ENCODE measurements at regions not wholly inside any gene's neighbourhood (a gene's known extent, or its start where the extent isn't known, plus 50 kb on each side); places are given as distances from the start of the nearest gene placed in this dataset.

- no peak for DNase-seq
These were observed 90.8 kb downstream of the DACT2 start for GRCh38 chr6:168228676-168229367.

DNA sequence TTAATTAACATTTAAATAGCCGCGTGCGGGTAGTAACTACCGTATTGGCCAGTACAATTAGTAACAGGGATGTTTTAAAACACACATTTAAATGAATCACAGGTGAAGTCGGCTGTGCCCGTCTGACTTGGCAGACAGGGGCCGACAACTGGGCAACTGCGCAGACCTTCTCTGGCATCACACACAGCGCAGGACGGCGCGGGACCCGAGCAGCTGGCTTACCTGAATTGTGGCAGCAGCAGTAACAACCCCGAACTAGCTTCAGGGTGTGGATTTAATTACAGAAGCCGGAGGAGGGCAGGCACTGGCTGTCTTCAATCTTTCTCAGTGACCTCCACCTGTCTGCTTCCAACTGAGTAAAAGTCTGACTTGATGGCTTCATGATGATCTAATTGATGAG is 91.7 kb downstream of the DACT2 start:
- no peak for DNase-seq

DNA sequence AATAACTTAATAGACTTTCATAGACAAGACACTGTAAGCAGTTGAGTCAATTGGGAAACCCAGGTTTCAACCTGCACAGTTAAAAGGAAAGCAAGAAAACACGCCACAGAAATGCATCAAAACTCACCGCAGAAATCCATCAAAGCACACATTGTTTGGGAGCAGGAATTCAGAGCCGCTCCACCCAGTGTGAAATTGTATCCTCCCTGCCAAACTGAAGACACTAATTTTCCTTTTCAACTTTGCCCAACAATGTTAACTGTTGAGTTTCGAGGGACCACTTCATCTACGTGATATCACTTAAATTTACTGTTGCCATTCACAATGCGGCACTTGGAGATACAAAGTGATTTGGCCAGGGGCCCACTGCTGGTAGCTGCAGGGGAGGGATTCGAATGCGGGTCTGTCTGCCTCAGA is 92.7 kb downstream of the DACT2 start:
- no peak for DNase-seq

DNA sequence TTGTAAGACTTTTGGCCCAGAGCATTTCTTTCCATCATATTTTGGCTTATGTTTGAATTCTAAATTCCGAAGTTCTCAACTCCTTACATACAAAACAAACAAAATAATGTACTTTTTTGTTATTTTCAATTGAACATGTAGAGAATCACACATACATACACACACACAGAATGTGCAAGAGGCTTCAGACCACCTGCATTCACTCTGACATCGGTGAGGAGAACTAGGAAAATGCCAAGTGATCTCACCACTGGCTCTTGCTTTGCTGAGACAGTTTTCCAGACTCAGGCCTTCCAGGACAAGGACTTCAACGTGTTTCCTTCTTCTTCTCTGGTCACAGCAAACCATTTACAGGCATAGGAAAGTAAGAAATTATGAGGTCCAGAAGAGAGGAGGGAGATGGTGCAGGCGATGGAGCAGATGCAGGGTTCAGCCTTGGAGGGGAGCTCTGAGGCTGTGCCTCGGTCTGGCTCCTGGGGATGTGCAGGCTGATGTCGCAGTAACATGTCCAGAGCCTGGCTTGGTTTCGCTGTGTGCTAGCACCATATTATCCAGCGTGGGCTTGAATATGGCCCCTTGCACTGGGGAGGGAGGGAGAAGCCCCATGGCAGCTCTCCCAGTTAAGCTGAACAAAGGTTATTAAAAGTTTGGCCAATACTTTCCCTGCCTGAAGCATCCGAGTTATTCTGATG is 93.4 kb downstream of the DACT2 start:
- DNase-seq: no peak

- no peak for DNase-seq
These were observed 94.1 kb downstream of the DACT2 start for GRCh38 chr6:168225471-168225911.

GRCh38 chr6:168223755-168224154 is 95.8 kb downstream of the DACT2 start:
- DNase-seq: no peak

DNA sequence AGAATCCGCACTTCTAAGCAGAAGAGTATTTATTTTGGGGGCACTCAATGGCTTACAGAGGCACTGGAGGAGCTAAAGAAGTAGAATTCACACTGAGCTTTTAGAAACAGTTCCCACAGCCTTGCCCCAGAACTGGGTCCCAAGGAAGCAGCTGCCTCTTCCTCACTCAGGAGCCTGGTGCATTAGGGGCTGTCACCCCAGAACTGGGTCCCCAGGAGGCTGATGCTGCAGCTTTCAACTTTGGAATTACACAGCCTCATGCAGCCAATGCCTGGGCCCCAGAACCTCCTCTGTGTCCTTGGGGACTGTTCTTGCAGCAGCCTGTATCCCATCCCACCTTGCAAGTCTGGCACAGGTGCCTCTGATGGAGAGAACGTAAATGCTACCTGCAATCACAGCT is 96.4 kb downstream of the DACT2 start:
- DNase-seq: no peak

DNA sequence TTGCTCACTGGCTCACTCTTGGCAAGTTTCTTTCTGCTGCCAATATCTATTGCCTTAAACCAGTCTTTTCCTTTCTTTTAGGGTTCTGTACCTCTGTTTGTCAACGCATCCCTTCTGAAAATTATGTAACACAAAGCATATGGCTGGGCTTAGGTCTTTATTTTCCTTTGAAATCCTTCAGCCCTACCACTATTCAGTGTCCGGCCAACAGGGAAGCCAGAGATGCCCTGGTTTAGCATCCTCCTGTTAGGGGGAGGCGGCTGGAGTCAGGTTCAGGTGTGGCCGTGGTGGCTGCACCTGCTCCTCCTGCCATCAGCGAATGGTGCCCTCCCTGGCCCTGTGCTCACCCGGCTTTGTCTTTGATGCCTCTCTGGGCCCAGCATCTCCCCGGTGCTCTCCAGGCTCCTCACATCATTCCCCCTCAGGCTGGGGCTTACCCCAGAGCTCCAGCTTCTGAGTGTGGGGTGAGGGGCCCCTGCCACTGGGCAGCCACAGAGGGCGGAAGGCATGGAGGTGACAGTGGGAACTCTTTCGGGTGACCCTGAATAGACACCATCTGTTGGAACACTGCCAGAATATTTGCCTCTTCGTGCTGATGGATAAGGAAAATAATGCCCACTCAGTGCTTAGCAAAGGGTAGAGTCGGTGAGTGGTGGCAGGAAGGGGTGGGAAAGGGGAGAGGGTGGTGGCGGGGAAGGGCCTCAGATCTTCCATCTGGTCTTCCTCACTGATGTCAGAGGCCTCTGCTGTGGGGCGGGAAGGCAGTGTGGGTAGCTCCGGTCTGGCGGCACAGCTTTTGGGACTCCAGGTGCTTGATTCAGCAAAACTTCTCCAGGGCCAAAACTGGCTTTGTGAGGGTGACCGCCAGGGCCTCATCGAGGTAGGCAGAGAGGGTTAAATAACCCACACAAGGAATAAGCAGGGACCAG is 97.2 kb downstream of the DACT2 start:
- DNase-seq: no peak

- DNase-seq: no peak
These were observed 98.0 kb downstream of the DACT2 start for GRCh38 chr6:168221497-168222079.

GRCh38 chr6:168221000-168221399 is 98.6 kb downstream of the DACT2 start:
- no peak for DNase-seq

DNA sequence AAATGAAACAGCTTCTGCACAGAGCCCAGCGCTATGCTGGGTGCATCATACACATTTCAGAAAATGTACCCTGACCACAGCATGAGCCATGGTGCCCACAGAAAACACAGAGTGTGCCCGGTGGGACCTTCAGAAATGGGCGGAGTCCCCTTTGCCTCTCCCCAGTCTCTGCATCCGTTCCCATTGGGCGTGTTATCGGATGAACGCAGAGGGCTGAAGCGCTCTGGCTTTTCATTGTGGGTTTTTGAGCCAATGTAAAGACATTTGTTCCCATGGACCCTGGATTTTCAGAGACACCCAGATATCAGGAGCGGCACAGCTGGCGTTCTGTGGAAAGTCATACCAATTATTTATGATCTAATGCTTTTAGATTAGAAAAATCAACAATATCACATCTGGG is 99.8 kb downstream of the DACT2 start:
- DNase-seq: no peak

DNA sequence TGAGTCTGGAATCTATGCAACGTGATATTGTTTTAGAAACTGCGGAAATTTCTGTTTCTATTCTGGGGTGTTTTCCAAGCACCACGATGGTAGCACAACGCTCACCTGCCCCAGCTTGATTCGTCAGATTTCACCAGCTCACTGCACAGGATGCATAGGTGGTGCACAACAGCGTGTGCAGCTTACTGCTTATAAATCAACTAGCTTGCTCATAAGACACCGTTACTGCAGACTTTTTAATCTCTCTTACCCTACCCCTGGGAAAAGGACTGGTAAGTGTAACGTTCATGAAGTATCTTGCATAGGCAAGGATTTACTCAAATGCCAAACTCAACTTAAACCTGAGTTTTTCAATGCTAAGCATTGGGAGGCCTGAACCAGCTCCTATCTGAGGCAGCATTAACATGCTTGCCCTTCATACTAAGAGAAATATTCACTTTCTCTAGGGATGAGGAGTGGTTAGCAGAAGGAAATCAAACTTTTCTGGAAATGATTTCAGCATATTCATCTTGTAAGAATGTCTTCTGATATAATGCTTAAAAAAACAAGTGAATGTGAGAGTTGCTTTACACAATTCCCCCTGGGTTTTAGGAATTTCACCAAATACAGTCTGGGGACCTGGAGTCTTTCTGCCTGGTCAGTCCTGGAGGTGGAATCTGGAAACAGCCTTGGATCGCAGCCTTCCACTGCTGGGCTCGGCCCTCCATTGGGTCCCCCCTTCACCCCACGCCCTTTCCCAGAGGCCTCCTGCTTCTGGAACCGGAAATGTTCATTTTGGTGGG is 100.6 kb downstream of the DACT2 start:
- DNase-seq: peak; percentile 92

DNA sequence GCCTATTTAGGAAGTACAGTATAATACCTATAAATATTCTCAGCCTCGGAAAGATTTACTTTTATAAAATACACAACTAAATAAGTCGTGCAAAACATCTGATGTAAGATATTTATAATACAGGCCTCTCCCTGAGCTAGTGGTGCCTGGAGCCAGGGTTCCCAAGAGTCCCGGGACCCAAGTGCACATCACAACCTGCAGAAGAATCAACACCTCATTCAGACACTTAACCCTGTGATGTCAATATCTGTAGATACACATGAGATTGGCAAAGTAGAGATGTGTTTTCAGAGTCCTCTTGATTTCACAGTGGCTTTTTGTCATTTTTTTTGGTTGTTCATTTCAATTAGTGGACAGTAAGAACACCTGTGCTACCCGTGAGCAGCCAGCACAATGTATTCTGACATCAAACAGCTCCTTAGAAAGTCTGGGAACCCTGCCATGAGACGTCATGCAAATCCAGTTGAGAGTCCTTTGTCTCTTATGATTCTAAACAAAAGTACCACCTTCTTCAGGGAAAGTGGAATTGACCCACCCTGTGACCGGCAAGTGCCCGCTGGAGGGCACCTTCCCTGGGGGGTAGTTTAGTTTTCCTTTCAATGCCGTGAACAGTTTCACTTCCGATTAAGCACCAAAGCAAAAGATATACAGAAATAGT is 101.6 kb downstream of the DACT2 start:
- no peak for DNase-seq

DNA sequence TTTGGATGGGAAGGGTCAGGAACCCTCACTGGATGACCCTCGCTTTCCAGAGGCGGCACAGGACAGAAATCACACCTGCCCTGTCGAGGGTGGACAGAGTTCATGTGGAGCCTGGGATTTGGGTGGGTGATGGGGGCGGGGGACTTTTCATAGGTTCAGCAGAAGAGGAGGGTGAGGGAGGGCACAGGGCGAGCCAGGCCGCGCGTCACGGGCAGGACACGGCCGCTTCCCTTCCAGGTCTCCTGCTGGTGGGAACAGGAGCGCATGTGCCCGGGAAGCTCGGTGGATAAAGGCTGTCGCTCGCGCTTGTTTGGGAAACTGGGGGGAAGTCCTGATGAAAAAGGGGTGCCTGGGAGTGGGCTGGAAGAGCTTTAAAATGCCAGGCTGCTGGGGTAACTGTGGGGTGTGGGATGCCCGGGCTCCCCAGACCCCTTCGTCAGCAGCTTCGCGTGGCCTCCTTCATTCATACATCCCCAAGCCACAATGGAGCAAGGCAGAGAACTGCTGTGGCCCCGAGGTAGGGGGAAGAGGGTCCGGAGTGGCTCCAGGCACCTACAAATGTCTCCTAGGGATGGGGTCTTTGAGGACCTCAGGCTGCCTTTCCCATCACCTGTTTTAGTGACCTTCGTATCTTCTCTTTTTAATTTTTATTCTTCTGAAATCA is 102.2 kb downstream of the DACT2 start:
- no peak for DNase-seq

DNA sequence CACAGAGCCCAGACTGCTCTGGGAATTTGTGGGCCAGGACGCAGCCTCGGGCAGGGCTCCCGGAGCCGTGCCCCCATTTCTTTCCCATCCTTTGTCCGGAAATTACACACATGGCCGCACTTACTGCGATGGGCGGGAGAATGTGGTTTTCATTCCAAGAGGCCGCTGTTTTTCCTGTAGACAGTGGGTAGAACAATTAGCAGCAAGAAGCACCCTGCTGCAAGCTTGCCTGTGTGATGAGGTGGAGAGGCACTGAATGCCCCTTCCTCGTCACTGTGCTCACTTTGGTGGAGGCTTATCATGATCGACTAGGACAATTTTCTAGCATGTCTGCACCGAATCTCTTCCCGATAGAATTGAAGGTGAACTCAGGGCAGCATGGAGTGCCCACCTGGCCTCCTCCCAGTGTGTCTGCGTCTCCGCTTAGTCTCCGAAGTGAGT is 102.8 kb downstream of the DACT2 start:
- peak; percentile 65 for DNase-seq

- DNase-seq: no peak
These were observed 103.5 kb downstream of the DACT2 start for GRCh38 chr6:168216117-168216516.

DNA sequence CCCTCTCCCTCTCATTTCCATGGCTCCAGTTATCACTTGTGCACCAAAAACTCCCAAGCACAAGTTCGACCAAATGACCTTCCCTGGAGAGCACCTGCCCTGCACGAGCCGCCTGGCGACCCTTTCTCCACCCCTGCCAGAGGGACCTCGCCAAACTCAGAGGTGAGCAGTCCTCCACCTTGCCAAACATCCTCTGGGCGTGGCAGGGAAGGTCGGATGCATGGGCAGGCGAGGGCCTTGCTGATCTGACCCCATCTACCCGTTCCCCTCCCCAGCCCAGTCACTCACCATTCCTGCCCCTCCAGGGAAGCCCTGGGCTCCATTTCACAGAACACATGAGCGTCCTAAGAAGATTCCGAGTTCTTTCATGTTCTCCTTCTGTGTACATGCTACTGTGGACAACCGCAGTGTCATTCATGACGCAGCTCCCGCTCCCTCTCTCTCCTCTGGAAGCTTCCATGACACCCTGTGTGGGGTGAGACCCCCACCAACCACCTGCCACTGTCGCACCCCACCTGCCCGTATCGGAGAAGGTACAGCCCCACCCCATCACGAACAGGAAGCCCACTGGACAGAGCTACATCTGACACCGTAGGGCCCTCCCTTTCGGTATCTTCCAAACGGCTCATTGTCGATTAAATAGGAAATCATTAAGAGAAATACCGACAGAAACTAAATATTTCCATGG is 104.3 kb downstream of the DACT2 start:
- DNase-seq: no peak

- no peak for DNase-seq
These were observed 104.9 kb downstream of the DACT2 start for GRCh38 chr6:168214586-168215104.

DNA sequence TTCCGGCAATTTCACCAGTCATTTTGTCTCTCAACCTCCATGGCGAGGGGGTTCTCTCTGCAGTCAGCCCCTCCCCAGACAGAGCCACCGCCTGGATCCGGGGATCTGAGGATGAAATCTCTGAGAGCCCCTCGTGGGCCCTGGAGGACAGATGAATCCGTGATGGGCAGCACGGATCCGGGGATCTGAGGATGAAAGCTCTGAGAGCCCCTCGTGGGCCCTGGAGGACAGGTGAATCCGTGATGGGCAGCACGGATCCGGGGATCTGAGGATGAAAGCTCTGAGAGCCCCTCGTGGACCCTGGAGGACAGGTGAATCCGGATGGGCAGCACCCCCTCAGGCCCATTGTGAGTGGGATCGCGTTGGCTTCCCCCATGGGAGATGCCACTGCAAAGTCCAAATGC is 106.5 kb downstream of the DACT2 start:
- no peak for DNase-seq

- no peak for DNase-seq
These were observed 107.2 kb downstream of the DACT2 start for GRCh38 chr6:168212362-168212761.
